ENCODE measurements at regions not wholly inside any gene's neighbourhood (a gene's known extent, or its start where the extent isn't known, plus 50 kb on each side); places are given as distances from the start of the nearest gene placed in this dataset.

DNA sequence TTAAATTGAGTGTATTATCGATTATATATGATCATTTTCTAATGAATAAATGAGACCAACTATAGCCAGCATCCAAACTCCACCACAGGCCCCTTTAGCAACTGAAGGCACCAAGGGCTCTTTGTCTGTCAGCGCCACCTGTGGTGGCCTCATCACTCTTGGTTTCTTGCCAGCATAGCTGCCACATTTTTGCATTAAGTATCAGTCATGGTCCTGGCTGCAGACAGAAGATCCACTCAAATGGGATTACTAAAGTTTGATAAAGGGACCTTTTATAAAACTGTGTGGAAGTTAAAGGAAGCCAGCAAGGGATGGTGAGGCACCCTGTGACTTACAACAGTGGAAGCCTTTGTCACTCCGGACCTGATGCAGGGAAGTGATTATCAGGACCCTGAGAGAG, 162.9 kb downstream of the C6orf118 start:
- TF ChIP-seq, protein P1, sequence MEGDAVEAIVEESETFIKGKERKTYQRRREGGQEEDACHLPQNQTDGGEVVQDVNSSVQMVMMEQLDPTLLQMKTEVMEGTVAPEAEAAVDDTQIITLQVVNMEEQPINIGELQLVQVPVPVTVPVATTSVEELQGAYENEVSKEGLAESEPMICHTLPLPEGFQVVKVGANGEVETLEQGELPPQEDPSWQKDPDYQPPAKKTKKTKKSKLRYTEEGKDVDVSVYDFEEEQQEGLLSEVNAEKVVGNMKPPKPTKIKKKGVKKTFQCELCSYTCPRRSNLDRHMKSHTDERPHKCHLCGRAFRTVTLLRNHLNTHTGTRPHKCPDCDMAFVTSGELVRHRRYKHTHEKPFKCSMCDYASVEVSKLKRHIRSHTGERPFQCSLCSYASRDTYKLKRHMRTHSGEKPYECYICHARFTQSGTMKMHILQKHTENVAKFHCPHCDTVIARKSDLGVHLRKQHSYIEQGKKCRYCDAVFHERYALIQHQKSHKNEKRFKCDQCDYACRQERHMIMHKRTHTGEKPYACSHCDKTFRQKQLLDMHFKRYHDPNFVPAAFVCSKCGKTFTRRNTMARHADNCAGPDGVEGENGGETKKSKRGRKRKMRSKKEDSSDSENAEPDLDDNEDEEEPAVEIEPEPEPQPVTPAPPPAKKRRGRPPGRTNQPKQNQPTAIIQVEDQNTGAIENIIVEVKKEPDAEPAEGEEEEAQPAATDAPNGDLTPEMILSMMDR (IDR thresholded peaks at IDR 0.05; ENCODE audit: poor library complexity), result no peak
- no peak for TF ChIP-seq EZH2phosphoT487 (IDR thresholded peaks at IDR 0.05; ENCODE audit: low read depth, severe bottlenecking, unreplicated experiment)
